ENCODE measurements at regions not wholly inside any gene's neighbourhood (a gene's known extent, or its start where the extent isn't known, plus 50 kb on each side); places are given as distances from the start of the nearest gene placed in this dataset.

GRCh38 chr14:105878554-105878953 lies 352.2 kb downstream of the TMEM121 start:
- no peak for TF ChIP-seq CTCF (IDR thresholded peaks at IDR 0.05)
- TF ChIP-seq POLR2A (IDR thresholded peaks at IDR 0.05), result no peak

All from body of pancreas (tissue), 4 donors.